Spinal cord (tissue), 9 donors: ENCODE measurements at regions not wholly inside any gene's neighbourhood (a gene's known extent, or its start where the extent isn't known, plus 50 kb on each side); places are given as distances from the start of the nearest gene placed in this dataset.

Experiments used
- DNase-seq, 6 donors: peaks; one replicate each; pipeline versions ENCODE4 v3.0.0 to v3.0.0-alpha.2; 2013 to 2015; ENCODE audit warnings: low spot score in 6 of 6, low read depth in 4 of 6
- H3K27ac ChIP-seq: one replicate; pipeline ENCODE4 v1.5.1; 2013; ENCODE audit warnings: low read depth, low read length, control low read depth
- H3K27me3 ChIP-seq: one replicate; pipeline ENCODE4 v1.6.1; 2013; ENCODE audit warnings: low read length; ENCODE audit not compliant: control insufficient read depth, insufficient read depth
- H3K36me3 ChIP-seq: one replicate; pipeline ENCODE4 v1.6.1; 2013; ENCODE audit warnings: low read length; ENCODE audit not compliant: control insufficient read depth, insufficient read depth
- H3K4me1 ChIP-seq: one replicate; pipeline ENCODE4 v1.6.1; 2013; ENCODE audit warnings: low read length; ENCODE audit not compliant: control insufficient read depth, insufficient read depth
- H3K4me3 ChIP-seq: one replicate; pipeline ENCODE4 v1.5.1; 2013; ENCODE audit warnings: low read depth, low read length, control low read depth
- H3K9me3 ChIP-seq: one replicate; pipeline ENCODE4 v1.6.1; 2013; ENCODE audit warnings: low read length; ENCODE audit not compliant: control insufficient read depth, insufficient read depth
- WGBS: methylation state at CpG from one replicate; pipeline ENCODE4 v1.1.5; 2013; ENCODE audit warnings: missing lambda C conversion rate; ENCODE audit not compliant: insufficient coverage; 5-methylcytosine and 5-hydroxymethylcytosine counted together
- donor health status: healthy.

DNA sequence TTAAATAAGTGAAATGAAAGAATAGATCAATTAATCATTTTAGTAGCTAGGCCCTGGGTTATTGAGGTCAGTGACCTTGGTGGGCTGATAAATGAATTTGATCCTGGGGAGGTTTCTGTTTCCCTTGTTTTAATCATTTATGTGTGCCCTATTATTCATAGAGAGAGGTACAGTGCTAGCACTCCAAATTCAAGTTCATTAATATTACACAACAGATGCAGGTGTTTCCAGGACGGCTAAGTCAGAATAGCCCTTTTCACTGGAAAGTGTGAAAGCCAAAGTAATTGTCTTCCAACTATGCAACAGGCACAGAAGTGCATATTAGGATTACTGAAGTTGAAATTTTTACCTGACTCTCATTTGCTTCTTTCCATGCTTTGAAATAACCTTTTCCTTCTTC is 61.7 kb upstream of the SGK1 start:
- H3K27ac ChIP-seq: no peak overlapping the region
- H3K36me3 ChIP-seq: no peaks in the 10 kb centered on the region
- H3K9me3 ChIP-seq: no peaks in the 10 kb centered on the region
- no peaks in the 10 kb centered on the region for H3K4me1 ChIP-seq
- WGBS: no CpG with 5 or more reads among the region's 1 CpG
- H3K27me3 ChIP-seq: no peaks in the 10 kb centered on the region
- no peak for DNase-seq
- no peak overlapping the region for H3K4me3 ChIP-seq

DNA sequence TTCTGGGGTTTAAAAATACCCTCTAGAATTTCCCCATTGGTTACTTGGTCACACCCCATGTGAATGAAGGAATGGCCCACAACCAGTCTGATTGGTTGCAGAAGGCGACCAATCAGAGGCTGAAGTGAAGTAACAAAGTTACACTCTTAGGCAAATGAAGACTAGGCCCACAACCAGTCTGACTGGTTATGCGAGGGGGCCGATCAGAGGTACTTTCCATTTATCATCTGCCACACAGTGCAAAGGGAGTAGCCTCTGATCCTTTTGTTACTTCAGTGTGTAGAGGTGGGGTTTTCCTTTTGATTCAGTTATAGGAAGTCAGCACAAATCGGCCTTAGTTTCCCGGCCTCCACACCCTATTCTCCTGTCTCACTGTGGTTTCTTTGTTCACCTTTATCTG is 61.2 kb upstream of the SGK1 start:
- no peak for DNase-seq
- 80% methylated on average over 1 of the region's 5 CpGs for WGBS
- Histone ChIP-seq H3K36me3 (no peaks in the 10 kb centered on the region), H3K27me3 (no peaks in the 10 kb centered on the region), H3K4me1 (no peaks in the 10 kb centered on the region), H3K27ac (no peak overlapping the region), H3K4me3 (no peak overlapping the region), H3K9me3 (no peaks in the 10 kb centered on the region)

DNA sequence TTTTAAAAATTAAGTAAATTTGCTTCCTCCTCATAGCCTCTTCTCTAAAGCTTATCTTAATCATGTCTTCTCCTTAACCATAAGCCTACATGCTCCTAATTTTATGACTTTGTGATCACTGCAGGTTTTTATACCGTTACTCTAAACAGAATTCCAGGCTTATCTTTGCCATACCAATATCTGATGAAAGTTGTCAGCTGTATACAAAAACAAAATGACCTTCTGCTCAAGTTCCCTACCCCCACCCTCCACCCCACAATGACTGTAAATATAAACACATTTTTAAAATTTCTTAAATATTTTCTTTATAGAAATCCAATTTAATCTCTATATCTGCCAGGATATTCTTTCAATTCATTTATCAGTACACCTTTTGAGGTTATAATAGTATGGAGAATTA is 60.5 kb upstream of the SGK1 start:
- DNase-seq: no peak
- no peak overlapping the region for H3K4me3 ChIP-seq
- H3K27ac ChIP-seq: no peak overlapping the region
- H3K27me3 ChIP-seq: no peaks in the 10 kb centered on the region
- no peaks in the 10 kb centered on the region for H3K9me3 ChIP-seq
- no peaks in the 10 kb centered on the region for H3K36me3 ChIP-seq
- WGBS: no CpG with 5 or more reads among the region's 1 CpG
- no peaks in the 10 kb centered on the region for H3K4me1 ChIP-seq

DNA sequence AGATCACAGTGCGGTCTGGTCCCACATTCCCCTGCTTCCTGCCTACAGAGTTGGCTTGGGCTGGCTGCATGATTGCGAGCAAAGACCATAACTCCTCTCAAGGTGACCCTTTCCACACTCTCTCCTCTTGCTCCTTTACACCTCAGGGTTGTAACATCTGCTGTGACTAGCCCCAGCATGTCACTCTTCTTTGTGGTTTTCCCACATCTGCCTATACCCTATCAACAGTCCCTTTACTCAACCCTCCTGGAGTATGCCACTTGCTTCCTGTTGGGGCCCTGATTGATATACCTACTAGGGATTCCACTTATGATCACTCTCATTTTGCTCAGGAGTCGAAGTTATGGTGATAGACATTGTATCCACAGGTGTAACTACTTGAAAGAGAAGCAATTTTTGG is 58.9 kb upstream of the SGK1 start:
- DNase-seq: no peak
- H3K4me3 ChIP-seq: no peak overlapping the region
- WGBS: 94% methylated on average over 2 of the region's 3 CpGs
- no peaks in the 10 kb centered on the region for H3K9me3 ChIP-seq
- H3K4me1 ChIP-seq: no peaks in the 10 kb centered on the region
- H3K27ac ChIP-seq: no peak overlapping the region
- H3K36me3 ChIP-seq: no peaks in the 10 kb centered on the region
- H3K27me3 ChIP-seq: no peaks in the 10 kb centered on the region

DNA sequence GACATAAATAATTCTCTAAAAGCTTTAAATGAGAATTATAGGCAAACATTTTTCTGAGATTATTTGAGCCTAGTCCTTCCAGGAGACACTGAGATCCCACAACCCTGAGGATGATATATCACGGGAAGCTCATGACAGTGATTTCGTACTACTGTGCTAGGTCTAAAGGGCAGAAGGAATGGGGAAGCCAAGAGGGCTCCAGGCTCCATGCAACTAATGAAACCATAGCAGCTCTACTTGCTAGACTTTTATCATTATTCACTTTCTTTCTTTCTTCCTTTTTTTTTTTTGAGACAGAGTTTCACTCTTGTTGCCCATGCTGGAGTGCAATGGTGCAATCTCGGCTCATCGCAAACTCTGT is 57.3 kb upstream of the SGK1 start:
- 87% methylated on average over 3 of the region's 4 CpGs for WGBS

DNA sequence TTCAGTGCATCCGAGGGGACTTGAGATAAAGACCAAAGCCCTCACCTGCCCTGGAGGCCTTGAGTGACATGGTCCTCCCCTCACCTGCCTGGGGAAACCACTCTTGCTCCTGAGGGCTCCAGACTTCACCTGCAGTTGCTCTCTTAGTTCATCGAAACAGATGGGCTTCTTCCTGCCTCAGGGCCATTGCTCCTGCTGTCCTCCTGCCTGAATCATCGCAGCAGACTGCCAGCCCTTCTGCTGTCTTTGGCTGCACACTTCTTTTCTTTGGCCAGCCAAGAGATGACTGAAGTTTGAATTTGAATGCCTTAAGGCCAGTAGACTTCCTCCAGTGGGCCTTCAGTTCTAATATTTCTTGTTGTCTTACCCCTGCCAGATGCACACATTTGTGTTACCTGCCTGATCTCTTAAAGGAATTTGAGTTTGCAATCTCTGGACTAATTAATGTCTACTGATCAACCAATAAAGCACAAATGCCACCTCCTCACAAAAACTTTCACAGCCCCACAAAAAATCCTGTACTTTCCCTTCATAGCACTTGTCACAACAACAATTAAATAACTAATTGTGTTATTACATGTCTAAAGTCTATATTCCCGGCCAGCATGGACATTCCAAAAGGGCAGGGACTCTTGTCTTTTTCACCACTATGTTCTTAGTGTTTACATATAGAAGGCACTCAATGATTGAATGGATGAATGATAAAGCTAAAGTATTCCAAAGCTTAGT is 56.7 kb upstream of the SGK1 start:
- Histone ChIP-seq H3K36me3 (no peaks in the 10 kb centered on the region), H3K27me3 (no peaks in the 10 kb centered on the region), H3K4me3 (no peak overlapping the region), H3K27ac (no peak overlapping the region), H3K9me3 (no peaks in the 10 kb centered on the region), H3K4me1 (no peaks in the 10 kb centered on the region)
- no peak for DNase-seq
- 94% methylated on average over 3 of the region's 4 CpGs for WGBS

More for the DNA sequence above, 57.3 kb upstream of the SGK1 start:
- Histone ChIP-seq H3K36me3 (no peaks in the 10 kb centered on the region), H3K4me1 (no peaks in the 10 kb centered on the region), H3K9me3 (no peaks in the 10 kb centered on the region), H3K4me3 (no peak overlapping the region), H3K27ac (no peak overlapping the region), H3K27me3 (no peaks in the 10 kb centered on the region)
- DNase-seq: no peak

DNA sequence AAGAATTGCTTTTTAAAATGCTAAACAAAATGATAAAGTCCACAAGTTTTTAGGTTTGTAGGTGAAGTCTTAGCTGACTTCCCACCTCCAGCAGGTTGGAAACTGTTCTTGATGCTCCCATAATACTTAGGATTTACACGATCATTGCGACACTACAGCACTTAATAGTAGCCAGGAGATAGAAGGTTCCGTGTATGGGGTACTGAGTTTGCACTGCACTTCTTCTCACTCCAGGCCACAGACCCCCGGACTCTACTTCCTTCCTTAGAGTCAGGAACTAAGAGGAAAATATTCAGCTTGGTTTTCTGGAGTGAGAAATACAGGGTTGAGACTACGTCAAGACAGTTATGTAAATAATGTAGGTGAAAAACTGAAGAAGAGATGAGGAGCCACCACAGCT is 56.1 kb upstream of the SGK1 start:
- Histone ChIP-seq H3K27me3 (no peaks in the 10 kb centered on the region), H3K27ac (no peak overlapping the region), H3K9me3 (no peaks in the 10 kb centered on the region), H3K36me3 (no peaks in the 10 kb centered on the region), H3K4me1 (no peaks in the 10 kb centered on the region), H3K4me3 (no peak overlapping the region)
- 80% methylated on average over 1 of the region's 5 CpGs for WGBS
- DNase-seq: no peak

DNA sequence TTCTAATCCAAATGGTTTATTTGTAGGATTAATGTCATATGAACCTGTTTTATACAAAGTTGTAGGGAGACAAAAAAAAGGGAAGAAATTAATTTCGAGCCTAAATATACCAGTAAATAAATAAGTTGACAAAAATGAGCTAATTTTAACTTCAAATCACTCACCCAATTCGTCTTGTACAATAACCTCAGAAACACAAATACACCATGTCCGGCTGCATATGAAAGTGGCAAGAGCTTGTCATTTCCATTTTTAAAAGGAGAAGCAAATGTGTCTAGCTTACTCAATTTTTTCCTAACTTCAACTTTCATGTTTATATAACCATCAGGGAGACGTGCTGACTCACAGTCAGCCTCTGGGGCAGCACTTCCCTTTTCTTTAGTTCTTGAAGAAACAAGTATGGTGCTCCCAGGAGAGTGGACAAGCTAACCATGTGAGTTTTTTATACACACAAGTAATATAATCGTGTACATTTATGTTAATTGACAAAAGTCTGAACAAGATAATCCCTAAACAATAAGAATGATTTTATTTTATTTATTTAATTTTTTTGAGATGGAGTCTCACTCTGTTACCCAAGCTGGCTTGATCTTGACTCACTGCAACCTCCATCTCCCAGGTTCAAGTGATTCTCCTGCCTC is 55.5 kb upstream of the SGK1 start:
- Histone ChIP-seq H3K36me3 (no peaks in the 10 kb centered on the region), H3K27me3 (no peaks in the 10 kb centered on the region), H3K27ac (no peak overlapping the region), H3K4me3 (no peak overlapping the region), H3K4me1 (no peaks in the 10 kb centered on the region), H3K9me3 (no peaks in the 10 kb centered on the region)
- peak in 1 of 6 donors; percentile 25 for DNase-seq
- WGBS: no CpG with 5 or more reads among the region's 5 CpGs

DNA sequence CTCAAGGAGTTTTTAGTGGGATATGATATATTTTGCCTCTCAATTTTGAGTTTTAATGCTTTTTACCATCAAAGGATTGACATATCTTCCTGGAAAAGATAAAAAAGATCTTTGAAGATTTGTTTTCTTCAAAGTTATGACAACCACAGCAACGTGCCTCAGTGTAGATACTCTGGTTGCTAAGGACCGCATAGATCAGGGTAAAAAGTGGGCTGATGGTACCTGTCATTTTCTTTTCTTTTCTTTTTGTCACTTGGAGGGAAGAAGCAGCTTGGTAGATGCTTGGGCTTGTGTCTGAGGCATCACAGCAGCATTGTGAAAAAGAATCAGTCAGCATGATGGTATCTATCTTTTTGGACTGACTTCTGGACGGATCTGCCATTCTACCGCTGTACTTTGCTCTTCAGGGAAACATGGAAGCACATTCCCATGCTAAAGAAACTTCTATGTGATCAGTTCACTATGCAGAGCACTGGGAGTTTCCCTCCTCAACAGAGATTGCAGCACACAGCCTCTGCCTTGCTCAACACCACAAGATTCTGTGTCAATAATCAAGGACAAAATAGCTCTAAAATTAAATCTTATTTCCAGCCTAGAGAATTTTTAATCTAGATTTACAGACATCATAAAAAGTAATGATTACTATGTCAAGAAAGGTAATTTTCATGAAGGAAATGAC is 54.8 kb upstream of the SGK1 start:
- Histone ChIP-seq H3K27me3 (no peaks in the 10 kb centered on the region), H3K36me3 (no peaks in the 10 kb centered on the region), H3K27ac (no peak overlapping the region), H3K4me3 (no peak overlapping the region), H3K9me3 (no peaks in the 10 kb centered on the region), H3K4me1 (no peaks in the 10 kb centered on the region)
- DNase-seq: no peak
- 70% methylated on average over 4 of the region's 4 CpGs for WGBS

DNA sequence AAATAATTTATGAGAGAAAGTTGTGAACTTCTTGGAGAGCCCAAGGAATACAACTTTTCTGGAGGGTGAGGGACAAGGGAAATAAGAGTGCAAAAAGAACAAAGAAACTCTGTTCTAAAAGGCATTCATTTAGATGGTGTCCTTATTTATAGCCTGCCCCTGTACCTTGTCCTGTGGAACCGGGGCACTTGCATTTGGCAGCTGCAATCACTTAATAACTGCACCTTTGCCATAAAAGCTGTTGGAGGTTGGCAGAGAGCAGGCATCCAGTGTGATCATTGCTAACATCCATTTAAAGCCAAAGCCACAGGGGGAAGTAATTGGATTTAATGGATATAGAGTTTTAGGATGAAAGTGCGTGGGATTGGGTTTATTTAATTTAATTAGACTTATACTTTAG is 50.8 kb upstream of the SGK1 start:
- Histone ChIP-seq H3K4me3 (no peak overlapping the region), H3K9me3 (no peaks in the 10 kb centered on the region), H3K27me3 (no peaks in the 10 kb centered on the region), H3K36me3 (no peaks in the 10 kb centered on the region), H3K27ac (no peak overlapping the region), H3K4me1 (no peaks in the 10 kb centered on the region)
- peak in 1 of 6 donors; percentile 37 for DNase-seq
- WGBS: no CpG with 5 or more reads among the region's 2 CpGs
